H4 (cell line): ENCODE measurements at regions not wholly inside any gene's neighbourhood (a gene's known extent, or its start where the extent isn't known, plus 50 kb on each side); places are given as distances from the start of the nearest gene placed in this dataset.

Experiments
- DNase-seq: peaks from one replicate; pipeline ENCODE4 v3.0.0-alpha.2; 2015; ENCODE audit warnings: low spot score

DNA sequence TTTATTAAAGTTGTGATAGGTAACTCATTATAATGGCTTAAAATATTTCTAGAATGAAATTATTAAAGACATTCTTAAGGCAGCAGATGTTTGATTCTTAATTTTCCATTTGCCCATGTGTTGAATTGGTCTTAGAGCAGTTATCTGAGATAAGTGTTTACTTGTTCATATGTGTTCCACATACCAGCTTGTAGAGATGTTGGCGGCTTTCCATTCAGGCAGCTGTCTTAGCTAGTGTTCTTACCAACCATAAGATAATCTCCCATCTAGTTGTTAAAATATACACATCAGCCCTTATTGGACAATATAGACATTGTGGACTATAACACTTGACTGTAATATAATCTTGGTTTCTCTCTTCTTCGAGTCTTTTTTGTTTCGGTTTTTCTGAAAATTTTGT, 1372.9 kb upstream of the ADGRL2 start:
- no peak for DNase-seq

DNA sequence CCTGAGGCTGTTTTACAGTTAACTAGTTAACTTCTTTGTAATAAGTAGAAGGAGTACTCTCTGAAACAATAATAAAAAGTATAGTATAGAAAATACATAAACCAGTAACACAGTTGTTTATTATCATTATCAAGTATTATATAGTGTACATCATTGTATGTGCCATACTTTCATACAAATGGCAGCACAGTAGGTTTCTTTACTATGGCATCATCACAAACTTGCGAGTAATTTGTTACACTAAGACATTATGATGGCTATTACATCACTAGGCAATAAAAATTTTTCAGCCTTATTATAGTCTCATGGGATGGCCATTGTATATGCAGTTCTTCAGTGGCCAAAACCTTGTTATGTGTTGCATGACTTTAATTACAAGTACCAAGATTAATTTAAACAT, 1376.5 kb upstream of the ADGRL2 start:
- DNase-seq = no peak

DNA sequence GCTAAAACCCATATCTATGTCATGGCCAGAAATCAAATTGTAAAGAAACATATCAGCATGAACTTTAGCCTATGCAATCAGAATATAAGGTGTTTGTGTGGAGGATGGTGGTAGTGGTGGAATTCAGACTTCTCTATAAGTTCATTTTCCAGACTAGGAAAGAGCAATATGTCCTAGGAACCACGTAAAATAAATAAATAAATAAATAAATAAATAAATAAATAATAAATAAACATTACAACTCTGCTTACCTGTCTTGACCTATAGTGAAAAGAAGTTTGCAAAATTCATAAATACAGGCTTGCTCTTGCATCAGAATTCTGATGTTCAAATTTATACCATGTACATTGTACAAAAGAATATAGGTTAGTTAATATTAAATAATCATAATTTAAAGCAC, 1382.6 kb upstream of the ADGRL2 start:
- no peak for DNase-seq

DNA sequence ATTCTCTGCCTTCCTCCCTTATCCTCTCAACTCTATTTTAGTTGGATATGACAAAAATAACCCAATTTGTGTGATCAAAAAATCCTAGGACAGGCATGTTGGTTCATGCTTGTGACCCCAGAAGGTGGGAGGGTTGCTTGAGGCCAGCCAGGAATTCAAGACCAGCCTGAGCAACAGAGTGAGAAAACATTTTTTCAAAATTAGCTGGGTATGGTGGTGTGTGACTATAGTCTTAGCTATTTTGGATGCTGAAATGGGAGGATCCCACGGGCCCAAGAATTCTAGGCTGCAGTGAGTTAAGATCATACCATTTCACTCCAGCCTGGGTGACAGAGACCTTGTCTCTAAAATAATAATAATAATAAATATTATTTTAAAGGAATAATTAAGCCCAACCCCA, 1383.1 kb upstream of the ADGRL2 start:
- DNase-seq = no peak

DNA sequence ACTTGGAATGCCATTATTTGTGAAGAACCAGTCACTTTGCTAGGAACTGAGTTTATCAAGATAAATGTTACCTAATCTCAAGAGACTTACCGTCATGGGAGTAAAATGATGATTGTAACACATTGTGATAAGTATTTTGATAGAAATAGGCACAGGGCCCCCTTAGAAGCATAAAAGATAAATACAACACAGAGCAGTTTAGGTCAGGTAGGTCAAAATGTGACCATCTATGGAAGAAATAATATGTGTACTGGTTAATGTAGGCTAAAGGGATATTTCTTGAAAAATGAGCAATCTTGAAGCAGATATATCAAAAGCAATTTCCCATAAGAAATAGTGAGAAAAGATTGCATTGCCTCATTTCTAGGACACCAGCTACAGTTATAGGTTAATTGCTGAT, 1386.8 kb upstream of the ADGRL2 start:
- DNase-seq = no peak

DNA sequence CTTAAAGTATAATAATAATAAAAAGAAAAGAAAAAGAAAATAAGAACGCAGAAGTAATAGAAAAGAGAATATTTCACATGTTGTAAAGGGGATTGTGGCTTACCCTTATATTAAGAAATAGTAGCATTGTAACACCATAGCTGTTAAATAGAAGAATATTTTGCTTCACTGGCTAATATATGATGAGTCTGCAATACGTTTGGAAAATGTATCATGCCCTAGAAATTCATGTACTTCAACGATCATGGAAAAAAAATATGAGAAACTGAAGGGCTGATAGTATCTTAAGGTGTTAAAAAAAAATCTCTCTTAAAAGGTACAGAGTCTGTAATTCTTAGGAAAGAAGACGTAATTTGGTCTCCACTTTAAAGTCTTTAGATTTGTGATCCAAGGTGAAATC, 1390.5 kb upstream of the ADGRL2 start:
- DNase-seq = no peak

DNA sequence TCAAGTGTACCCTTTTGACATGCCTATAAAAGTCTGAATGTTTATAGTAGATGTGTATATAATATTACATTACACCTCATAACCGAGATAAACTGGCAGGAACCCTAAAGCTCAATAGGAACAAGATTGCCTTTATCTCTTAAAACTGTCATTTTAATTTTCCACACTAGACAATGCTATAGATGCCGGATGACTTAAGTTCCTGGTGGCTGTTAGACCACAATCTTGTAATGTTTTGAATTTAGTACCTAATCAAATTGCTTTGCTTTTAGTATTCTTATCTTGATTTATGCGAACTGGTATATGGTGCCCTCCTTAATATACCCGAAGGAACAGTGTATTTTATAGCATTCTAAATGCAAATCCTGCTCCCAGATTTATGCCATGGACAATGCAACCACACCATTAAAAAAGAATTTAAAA, 1397.0 kb upstream of the ADGRL4 start:
- DNase-seq = peak; percentile 5

DNA sequence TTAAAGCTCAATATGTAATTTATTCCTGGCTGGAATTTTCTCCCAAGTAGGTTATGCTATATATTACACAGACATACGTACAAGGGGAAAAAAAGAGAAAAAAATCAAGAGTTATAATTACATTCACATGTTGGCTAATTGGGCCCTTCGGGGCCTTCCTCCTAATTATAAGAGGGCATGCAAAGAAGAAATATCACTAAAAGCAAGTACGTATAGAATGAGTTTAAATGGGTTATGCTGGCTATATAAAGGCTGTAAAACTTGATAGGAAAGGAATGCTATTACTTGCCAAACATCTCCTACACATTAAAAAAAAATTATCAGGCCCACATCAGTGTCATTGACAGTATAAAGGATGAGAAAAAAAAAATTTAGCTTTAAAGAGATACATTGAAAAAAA, 1396.1 kb upstream of the ADGRL4 start:
- DNase-seq = no peak

DNA sequence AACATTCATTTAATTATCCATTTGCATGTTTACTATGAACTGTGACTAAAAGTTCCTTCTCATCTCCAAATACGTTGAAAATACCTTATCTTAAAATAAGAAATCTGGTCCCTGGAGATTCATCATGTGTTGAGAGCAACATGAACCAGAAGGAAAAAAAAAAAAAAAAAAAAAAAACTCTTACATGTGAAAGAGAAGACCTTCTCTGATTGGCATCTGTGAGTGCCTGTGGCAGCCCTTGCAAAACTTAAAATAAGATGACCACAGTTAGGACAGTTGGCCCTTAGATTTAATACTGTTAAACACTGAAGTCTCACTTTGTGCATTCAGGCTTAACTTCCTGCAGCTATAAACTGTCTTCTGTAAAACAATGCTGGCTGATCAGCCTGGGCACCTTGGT, 1395.2 kb upstream of the ADGRL4 start:
- DNase-seq = no peak

DNA sequence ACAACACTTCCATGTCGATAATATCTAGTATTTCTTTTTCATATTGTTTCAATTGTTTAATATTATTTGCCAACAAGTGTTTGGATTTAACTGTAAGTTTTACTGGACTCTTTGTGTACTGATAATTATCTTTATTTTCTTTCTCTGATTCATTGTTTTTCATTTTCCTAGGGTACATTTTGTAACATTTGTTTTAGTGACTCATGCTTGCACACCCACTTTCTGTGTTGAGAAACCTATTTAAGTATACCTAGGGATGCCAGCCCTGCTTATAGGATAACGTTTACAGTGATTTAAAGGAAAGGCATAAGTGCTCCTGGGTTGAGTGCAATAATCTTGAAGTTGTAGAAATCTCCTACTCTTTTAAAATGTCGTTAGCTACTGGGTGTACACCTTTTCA, 1386.0 kb upstream of the ADGRL4 start:
- DNase-seq = no peak

DNA sequence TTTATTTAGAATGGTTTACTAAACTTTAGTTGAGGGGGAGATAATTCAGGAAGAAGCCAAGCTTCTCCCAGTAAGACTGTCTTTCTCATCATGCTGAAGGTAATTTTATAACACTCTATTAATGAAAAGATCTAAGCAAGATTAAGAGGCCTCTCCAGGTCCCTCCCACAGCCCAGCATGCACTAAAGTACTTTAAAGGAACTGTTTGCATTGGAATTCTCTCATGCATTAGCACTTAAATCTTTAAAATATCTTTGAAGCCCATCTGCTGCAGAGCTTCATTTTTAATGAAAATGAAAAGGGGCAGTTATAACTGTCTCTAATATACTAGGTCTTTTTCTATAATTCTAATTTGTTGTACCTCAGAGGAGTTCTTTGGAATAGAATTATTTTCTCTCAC, 1379.1 kb upstream of the ADGRL4 start:
- DNase-seq = no peak

DNA sequence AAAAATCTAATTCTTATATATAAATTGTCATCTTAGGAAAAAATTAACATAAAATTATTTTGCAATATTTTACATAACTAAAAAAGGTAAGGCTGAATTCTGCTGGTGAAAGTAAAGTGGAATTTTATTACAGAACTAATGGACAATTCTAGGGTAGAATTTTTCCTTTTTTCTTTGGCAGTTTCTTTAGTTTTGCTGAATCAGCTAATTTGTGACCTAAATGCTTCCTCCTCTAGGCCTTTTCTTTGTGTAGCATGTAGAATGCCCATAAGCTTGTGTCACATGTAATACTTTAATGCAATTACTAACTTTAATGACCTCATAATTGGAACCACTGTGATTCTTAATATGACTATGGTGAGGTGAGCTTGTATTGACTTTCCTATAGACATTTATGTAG, 1378.4 kb upstream of the ADGRL4 start:
- DNase-seq = no peak

DNA sequence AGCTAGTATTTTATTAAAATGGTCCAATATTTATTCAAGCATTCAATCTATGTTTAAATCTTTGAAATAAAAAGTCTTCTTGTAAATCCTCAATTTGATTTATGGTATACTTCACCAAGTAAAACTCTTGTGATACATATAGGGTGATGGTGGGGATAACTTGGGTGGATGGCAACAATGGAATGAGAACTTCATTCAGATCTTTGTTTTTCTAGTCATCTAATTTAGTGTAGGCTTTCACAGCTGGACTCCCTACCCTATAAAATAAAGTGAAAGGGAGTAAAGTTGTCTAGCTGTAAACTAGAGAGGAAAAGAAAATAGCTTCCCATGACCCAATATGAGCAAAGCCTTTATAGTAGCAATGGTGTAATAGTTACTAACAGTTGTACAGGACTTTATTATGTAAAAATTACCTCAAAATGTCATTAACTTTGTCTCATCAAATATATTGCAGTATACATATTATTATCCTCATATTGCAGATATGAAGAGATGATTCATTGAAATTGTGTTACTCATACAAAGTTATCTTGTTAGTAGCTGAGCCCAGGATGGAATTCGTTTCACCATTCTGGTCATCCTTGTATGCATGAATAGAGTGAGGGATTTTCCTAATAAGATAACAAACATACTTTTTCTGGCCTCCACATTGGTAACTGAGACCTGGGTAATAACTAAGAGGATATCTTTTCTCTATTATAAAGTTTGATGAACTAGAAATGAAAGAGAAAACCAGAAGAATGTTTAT, 1377.7 kb upstream of the ADGRL4 start:
- no peak for DNase-seq

DNA sequence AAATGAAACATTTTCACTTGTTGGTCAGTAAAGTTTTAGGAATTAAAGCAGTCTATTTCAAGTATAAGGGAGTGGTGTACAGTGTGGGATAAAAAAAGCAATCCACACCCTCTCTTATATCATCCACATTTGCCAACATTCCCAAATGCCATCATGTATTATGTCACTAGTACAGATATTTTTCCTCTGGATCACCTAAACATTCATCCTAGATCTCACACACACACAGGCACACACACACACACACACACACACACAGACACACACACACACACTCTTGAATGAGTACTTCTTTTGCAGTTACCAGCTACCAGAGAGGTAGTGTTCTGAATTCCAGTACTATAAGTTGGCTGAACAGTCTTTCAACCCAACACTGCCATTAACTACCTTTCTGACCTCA, 1369.1 kb upstream of the ADGRL4 start:
- DNase-seq = peak; percentile 52

DNA sequence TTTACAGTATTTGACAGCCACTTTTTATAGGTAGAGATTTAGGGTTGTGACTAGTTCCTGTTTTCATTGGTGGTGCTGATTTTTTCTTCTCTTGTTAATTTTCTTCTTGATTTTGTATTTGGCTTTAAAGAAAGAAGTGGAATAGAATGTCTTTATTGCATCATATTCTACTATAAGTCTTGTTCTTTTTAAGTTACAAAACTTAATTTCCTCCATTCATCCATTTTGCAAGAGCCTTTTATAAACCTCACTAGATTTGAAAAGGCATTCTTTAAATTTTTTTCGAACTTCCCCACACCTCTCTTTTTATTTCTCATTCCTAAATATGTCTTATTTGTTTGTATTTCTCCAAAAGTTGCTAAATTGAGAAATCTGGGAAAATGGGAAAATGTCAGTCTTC, 1368.6 kb upstream of the ADGRL4 start:
- no peak for DNase-seq

DNA sequence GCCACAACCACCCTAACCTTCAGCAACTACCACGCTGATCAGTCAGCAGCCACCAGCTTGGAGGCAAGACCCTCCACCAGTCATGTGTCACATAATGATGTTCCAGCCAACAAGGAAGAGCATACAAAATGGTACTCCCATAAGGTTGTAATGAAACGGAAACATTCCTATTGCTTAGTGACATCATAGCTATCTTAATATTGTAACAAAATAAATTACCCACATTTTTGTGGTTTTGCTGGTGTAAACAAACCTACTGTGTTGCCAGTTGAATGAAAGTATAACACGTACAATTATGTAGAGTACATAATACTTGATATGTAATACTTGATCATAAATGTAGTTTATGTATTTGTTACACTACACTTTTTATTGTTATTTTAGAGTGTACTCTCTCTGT, 1363.2 kb upstream of the ADGRL4 start:
- DNase-seq = peak; percentile 5

DNA sequence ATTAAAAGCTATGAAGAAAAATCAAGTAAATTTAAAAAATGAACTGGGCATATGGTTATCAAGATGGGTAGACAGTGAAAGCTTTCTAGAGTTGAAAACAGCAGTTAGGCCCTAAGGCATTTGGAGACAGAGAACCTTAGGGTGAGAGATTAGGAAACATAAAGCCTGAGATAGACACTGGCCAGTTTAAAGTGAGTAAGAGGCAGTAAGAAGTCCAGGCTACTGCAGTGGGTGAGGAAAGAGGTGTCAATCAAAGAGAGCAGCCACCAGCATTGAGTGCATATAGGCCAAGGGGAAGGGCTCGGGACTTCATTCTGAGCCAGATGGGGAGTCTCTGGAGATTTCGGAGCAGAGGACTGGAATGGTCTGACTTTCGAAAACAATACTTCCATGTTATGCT, 1360.5 kb upstream of the ADGRL4 start:
- no peak for DNase-seq

DNA sequence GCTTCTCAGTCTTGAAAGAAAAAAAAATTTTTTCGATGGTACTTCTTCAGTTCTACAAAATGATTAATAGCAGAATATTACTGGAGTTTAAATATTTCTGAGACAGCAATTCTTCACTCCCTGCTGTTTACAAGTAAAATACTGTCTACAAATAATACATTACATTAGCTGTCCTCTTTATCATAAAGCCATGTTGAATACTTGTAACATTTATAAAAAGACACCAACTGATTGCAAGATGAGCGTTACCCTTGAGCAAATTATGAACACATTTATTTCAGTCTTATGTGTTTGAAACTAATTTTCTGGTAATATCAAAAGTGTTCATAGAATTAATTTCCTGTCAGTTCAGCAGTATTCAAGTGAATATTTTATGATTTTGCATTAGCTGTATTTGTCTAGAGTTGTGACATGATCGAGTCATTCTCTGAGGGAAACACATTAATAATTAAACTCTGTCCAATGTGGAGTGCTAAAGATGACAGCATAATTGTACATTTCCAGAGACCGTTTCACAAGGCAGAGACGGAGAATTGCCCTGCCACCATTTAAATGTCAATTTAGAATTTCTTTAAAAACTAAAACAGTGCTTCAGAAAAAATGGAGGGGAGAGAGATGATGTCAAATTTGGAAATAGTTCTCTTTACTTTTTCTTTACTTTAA, 1359.0 kb upstream of the ADGRL4 start:
- DNase-seq = no peak

DNA sequence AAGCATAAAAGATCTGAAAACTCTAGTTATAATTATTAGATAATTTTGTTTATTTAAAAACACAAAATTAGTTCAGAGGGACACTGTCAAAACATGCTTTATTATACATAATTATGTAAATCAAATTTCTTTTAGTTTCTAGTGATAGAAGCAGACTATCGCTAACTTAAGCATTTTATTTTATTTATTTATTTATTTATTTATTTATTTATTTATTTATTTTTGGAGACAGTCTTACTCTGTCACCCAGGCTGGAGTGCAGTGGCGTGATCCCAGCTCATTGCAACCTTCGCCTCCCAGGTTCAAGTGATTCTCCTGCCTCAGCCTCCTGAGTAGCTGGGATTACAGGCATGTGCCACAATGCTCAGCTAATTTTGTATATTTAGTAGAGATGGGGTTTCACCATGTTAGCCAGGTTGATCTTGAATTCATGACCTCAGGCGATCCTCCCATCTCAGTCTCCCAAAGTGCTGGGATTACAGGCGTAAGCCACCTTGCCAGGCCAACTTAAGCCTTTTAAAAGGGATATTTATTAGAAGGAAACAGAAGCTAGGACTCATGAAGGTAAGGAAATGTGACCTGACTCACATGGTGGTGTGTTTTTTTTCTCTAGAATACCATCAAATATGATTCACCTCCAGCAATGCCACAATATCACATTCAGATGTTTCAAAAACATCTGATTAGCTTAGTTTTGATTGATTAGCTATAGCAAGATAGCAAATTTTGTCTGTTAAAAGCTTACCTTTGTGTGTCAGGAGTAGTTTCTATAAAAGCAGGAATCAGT, 1357.4 kb upstream of the ADGRL4 start:
- no peak for DNase-seq

DNA sequence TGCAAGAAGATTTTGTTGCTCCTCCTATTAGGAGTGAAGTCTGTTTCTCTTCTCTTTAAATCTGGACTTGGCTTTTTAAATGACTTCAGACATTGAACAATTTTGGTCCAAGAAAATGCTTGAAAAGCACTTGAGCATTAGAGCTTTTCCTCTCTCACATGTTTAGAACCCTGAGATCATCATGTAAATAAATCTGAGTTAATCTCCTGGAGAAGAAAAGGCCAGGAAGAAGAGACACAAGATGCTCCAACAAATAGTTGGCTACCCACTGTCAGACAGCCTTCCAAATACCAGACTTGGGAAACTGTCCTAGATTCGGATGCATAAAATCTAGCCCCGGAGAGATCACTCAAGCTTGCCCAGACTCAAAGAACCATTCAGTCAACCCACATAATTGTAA, 1353.1 kb upstream of the ADGRL4 start:
- DNase-seq = no peak

DNA sequence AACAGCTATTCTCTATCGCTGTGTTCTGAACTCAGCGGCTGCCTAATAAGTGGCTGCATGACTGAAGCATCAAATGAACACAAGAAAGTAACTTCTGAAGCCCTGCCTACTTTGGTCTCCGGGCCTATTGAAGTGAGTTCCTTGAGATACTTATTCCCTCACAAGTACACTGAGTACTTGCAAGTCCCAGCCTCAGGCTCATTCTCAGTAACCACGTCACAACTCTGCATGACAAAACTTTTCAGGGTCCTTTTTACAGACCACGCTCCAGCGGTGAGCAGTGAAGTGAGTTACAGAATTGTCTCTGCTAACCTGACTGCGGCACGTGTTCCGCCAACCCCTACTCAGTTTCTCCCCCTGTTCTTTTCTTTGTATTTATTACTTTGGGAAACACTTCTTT, 1342.7 kb upstream of the ADGRL4 start:
- no peak for DNase-seq

DNA sequence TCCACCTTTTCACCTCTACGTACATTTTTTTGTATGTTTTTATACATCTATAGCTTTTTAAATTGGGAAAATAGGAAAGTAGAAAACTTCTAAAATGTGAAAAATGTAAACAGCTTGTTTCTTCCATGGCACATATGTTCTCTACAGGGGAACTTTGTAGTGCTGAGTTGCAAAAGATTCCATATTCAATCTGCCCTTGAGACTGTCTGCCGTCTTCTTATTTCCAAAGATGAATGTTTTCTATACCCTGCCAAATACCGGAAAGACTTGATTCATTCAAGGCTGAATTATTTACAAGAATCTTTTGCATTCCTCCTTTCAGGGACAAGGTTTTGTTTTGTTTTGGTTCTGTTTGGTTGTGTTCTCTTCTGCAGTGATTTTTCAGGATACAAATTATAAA, 1334.5 kb upstream of the ADGRL4 start:
- no peak for DNase-seq

DNA sequence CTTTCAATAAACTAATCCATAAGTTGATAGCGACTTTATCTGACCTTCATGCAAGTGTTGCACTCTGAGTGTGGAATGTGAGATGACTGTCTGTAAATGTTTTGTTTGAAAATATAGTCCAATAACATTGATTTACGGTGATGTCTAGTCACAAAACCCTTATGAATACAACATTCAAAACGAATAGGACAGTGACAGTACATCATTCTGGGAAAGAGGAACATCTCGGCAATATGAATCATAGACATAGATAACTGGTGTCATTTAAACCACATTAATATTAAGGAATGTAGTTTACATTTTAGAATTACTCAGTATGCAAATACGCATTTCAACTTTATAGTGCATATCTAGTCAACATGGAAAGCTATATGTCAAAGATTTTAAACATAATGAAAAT, 1311.6 kb upstream of the ADGRL4 start:
- DNase-seq = no peak
